ENCODE measurements at regions not wholly inside any gene's neighbourhood (a gene's known extent, or its start where the extent isn't known, plus 50 kb on each side); places are given as distances from the start of the nearest gene placed in this dataset.

GRCh38 chr4:160928482-160928881 is 1235.3 kb downstream of the FSTL5 start:
- TF ChIP-seq CTCF (IDR thresholded peaks at IDR 0.05) (no peak), POLR2A (IDR thresholded peaks at IDR 0.05) (no peak), EP300 (IDR thresholded peaks at IDR 0.05) (no peak)

Data from gastroesophageal sphincter (tissue), 3 donors.